BJ (cell line): ENCODE measurements at regions not wholly inside any gene's neighbourhood (a gene's known extent, or its start where the extent isn't known, plus 50 kb on each side); places are given as distances from the start of the nearest gene placed in this dataset.
"Not testable (repeated sequence)": the region's sequence is repeated elsewhere in the genome, so short reads cannot be mapped to it uniquely, and the experiment has no call there.

ENCODE experiments used
- CTCF ChIA-PET: fragments of 350-600 bp; formaldehyde crosslinking; extraction: SDS; loops from one replicate; lab custom pipeline; 2021; ENCODE audit warnings: antibody characterized with exemption, inconsistent platforms; lab: Yijun Ruan, JAX
- POLR2A ChIA-PET: fragments of 300-600 bp; sonication (Branson Sonifier 250); formaldehyde crosslinking; extraction: SDS; loops from one replicate; lab custom pipeline; 2021; ENCODE audit warnings: antibody characterized with exemption; lab: Charles Lee
- DNase-seq: peaks from one replicate; pipeline ENCODE4 v3.0.0-alpha.2; 2011; ENCODE audit warnings: low read depth
- H3K27me3 ChIP-seq: 2 replicates; pipeline ENCODE4 v1.6.0; 2011; ENCODE audit warnings: low read length; ENCODE audit not compliant: control insufficient read depth, insufficient read depth
- H3K36me3 ChIP-seq: 2 replicates; pipeline ENCODE4 v1.5.1; 2011; ENCODE audit warnings: low read length; ENCODE audit not compliant: control insufficient read depth, insufficient read depth
- H3K4me3 ChIP-seq: 2 replicates; pipeline ENCODE4 v1.5.1; 2011; ENCODE audit warnings: low read depth, mild to moderate bottlenecking, control low read depth, low read length
- CTCF ChIP-seq: IDR thresholded peaks from 2 replicates; pipeline ENCODE4 v1.5.1; 2011; ENCODE audit warnings: low read depth, mild to moderate bottlenecking, control low read depth, inconsistent platforms, low read length, moderate library complexity; ENCODE audit not compliant: insufficient read depth

DNA sequence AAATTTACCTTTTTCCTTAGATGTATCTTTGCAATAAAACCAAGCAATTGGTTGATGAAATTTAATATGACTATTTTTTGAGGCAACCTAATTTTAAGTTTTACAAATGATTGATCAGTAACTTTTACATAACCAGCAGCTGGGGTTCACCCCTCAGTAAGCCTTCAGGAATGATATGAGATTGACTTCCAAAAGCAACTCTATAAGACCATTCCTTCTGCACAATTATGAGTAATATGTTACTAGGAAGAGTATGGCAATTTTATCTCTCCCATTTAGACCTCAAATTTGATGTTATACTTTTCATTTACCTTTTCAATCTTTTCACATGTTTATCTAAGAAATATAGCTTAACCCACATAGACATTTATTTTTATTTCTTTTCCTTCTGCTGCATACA lies 1546.3 kb downstream of the HACE1 start:
- H3K36me3 ChIP-seq: no peaks in the 10 kb centered on the region
- no peak for TF ChIP-seq CTCF
- DNase-seq: no peak
- POLR2A ChIA-PET: no interaction called here
- no peak overlapping the region for H3K4me3 ChIP-seq
- no peaks in the 10 kb centered on the region for H3K27me3 ChIP-seq
- CTCF ChIA-PET: no interaction called here

GRCh38 chr6:103294376-103294775 lies 1565.3 kb downstream of the HACE1 start:
- H3K4me3 ChIP-seq, H3K27me3 ChIP-seq, DNase-seq, POLR2A ChIA-PET, CTCF ChIA-PET, H3K36me3 ChIP-seq: not testable (repeated sequence)

DNA sequence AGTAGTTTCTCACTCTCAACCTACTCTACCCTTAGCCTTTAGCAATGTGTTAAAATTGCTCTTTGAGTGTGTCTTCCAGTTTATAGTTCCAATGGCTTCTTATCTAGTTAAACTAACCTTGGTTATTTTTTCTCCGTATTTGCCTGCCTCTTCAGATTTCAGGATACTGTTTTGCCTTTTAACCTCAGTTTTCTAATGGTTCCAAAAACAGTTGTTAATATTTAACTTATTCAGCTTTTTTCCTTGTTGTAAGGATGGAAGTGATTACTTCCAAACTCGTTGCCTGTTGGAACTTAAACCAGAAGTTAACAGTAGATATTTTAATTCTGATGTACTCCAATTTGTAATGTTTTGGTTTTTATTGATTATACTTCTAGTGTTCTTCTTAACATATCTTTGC lies 1574.9 kb downstream of the HACE1 start:
- H3K36me3 ChIP-seq: no peaks in the 10 kb centered on the region
- no peak for DNase-seq
- no peaks in the 10 kb centered on the region for H3K27me3 ChIP-seq
- no peak for TF ChIP-seq CTCF
- H3K4me3 ChIP-seq: no peak overlapping the region
- POLR2A ChIA-PET: no interaction called here
- CTCF ChIA-PET: no interaction called here

DNA sequence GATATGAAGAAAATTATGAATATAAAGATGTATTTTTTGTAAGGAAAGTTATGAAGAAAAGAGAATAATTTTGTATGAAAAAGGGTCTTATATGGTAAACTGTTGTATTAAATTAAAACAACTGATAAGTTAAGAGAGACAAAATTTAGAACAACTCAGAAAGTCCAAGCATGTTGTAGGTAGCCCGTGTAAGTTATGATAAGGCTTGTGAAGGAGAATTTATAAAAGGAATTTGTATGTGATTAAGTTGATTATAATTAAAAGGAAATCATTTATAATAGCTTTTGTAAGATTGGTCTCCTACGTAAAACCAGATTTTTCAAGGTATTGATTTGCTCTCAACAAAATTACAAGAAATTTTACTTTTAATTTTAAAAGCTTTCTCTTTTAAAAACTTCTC lies 1579.3 kb downstream of the HACE1 start:
- H3K36me3 ChIP-seq: no peaks in the 10 kb centered on the region
- ChIA-PET POLR2A (no interaction called here), CTCF (no interaction called here)
- DNase-seq: no peak
- H3K4me3 ChIP-seq: no peak overlapping the region
- no peak for TF ChIP-seq CTCF
- no peaks in the 10 kb centered on the region for H3K27me3 ChIP-seq

DNA sequence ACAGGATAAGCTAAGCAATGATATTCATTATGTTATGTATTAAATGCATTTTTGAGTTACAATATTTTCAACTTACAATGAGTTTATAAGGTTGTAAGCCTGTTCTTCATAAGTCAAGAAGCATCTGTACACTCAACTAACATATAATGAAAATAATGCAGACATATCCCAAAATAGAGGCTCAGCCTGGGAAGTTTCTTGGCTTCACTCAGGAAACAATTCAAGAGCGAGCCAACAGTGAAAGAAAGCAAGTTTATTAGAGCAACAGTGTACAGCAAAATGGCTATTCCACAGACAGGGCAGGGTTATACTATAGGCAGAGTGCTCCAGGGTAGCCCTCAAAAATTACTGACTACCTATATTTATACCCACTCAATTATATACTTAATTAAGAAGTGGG lies 1581.8 kb downstream of the HACE1 start:
- Histone ChIP-seq H3K4me3 (no peak overlapping the region), H3K36me3 (no peaks in the 10 kb centered on the region), H3K27me3 (no peaks in the 10 kb centered on the region)
- CTCF ChIA-PET: interaction anchor here (0.6 kb wide), 1 partner anchor 465 kb away, joined by 3 read pairs; no protein-coding TSS in a partner anchor
- POLR2A ChIA-PET: no interaction called here
- DNase-seq: no peak
- no peak for TF ChIP-seq CTCF

DNA sequence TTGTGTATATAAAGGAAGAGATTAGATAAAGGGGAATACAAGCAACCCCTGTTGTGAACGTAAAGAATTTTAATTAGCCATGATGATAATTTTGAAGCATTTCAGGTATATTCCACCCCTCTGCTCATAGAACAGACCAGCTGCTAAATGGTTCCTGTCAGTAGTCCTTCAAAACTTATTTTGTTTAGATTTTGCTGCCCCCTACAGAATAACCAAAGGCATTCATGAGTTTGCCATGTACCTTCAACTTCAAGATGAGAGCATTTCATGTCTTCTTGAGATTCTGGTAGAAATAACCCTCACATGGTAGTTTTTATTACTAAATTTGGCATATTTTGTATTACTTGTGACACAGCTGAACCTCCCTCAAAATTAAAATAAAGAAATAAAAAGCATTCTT lies 1586.7 kb downstream of the HACE1 start:
- no peak for TF ChIP-seq CTCF
- no peaks in the 10 kb centered on the region for H3K27me3 ChIP-seq
- ChIA-PET CTCF (no interaction called here), POLR2A (no interaction called here)
- H3K4me3 ChIP-seq: no peak overlapping the region
- H3K36me3 ChIP-seq: no peaks in the 10 kb centered on the region
- DNase-seq: no peak
